ENCODE measurements at regions not wholly inside any gene's neighbourhood (a gene's known extent, or its start where the extent isn't known, plus 50 kb on each side); places are given as distances from the start of the nearest gene placed in this dataset.

DNA sequence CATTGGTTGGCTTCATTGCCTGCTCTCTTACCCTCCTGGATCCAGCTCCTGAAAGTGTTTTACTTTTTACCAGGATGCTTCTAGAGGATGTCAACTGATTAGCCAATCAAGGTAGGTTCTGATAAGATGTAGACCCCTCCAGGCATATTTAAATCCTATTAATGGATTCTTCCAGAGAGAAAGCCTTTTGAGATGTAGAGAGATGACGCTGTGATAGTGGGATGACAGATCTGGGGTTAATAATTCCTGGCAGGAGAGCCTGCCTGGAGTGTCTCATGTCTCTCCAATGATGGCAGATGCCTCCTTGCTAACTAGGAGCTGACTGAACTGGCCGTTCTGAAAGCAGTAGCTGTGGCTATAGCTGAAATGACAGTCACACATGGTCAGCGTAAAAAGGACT lies 116.9 kb upstream of the DTNBP1 start:
- H3K36me3 Mint-ChIP-seq: no peaks in the 10 kb centered on the region
- peaks cover 25% of the 10 kb centered on the region for H3K4me1 Mint-ChIP-seq
- TF ChIP-seq, protein P1, sequence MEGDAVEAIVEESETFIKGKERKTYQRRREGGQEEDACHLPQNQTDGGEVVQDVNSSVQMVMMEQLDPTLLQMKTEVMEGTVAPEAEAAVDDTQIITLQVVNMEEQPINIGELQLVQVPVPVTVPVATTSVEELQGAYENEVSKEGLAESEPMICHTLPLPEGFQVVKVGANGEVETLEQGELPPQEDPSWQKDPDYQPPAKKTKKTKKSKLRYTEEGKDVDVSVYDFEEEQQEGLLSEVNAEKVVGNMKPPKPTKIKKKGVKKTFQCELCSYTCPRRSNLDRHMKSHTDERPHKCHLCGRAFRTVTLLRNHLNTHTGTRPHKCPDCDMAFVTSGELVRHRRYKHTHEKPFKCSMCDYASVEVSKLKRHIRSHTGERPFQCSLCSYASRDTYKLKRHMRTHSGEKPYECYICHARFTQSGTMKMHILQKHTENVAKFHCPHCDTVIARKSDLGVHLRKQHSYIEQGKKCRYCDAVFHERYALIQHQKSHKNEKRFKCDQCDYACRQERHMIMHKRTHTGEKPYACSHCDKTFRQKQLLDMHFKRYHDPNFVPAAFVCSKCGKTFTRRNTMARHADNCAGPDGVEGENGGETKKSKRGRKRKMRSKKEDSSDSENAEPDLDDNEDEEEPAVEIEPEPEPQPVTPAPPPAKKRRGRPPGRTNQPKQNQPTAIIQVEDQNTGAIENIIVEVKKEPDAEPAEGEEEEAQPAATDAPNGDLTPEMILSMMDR (IDR thresholded peaks at IDR 0.05; ENCODE audit: unreplicated experiment): no peak
- DNase-seq (ENCODE audit: low spot score in 2 of 2, unreplicated experiment in 2 of 2): no peak
- H3K4me3 Mint-ChIP-seq: no peak overlapping the region
- H3K27me3 Mint-ChIP-seq (ENCODE audit: low read depth): no peaks in the 10 kb centered on the region
- H3K27ac Mint-ChIP-seq: no peak overlapping the region
- H3K9me3 Mint-ChIP-seq: no peaks in the 10 kb centered on the region

DNA sequence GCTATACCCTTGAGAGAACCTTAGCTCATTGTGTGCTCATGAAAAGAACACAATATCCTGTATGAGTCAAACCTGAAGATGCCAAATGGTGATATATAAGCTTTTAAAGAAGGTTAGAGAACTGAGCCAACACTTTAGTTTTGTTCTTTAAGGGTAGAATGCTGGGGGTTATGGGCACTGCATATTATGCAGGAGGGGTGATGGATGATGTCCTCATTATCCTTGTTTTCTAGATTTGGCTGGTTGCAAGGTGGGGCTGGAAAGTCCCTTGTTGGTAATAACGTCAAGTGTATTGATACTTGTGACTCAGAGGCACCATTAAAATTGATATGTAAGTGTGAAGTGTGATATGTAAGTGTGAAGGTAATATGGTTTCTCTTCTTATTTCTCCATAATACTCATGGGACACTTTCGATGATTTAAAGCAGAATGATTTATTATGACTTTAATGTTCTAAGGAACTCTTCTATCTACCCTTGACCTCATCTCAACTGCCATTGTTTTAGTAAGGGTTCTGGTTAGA lies 113.7 kb upstream of the DTNBP1 start:
- no peak overlapping the region for H3K27ac Mint-ChIP-seq
- H3K9me3 Mint-ChIP-seq: no peaks in the 10 kb centered on the region
- no peaks in the 10 kb centered on the region for H3K36me3 Mint-ChIP-seq
- TF ChIP-seq, protein P1 (IDR thresholded peaks at IDR 0.05; ENCODE audit: unreplicated experiment): no peak
- H3K4me3 Mint-ChIP-seq: no peak overlapping the region
- no peak for DNase-seq (ENCODE audit: low spot score in 2 of 2, unreplicated experiment in 2 of 2)
- no peaks in the 10 kb centered on the region for H3K27me3 Mint-ChIP-seq (ENCODE audit: low read depth)
- peaks cover 21% of the 10 kb centered on the region for H3K4me1 Mint-ChIP-seq

DNA sequence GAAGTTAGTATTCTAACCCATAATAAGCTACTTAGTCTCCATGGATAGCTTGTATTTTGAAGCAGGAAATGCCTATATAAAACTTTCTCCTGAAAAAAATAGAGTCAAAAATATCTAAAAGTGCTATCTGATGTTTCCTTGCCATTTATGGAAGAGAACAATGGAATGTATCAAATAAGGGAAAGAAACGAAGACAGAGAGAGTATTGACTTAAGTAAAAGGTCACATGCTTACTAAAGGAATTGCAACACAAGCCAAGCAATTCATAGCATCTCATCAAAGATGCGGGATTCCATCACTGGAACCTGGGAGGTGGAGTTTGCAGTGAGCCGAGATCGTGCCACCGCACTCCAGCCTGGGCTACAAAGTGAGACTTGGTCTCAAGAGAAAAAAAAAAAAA lies 112.9 kb upstream of the DTNBP1 start:
- DNase-seq (ENCODE audit: low spot score in 2 of 2, unreplicated experiment in 2 of 2): no peak
- Mint-ChIP-seq H3K27me3 (ENCODE audit: low read depth) (no peaks in the 10 kb centered on the region), H3K4me1 (peaks cover 16% of the 10 kb centered on the region), H3K36me3 (no peaks in the 10 kb centered on the region), H3K4me3 (no peak overlapping the region), H3K27ac (no peak overlapping the region), H3K9me3 (no peaks in the 10 kb centered on the region)
- TF ChIP-seq, protein P1 (IDR thresholded peaks at IDR 0.05; ENCODE audit: unreplicated experiment): no peak

DNA sequence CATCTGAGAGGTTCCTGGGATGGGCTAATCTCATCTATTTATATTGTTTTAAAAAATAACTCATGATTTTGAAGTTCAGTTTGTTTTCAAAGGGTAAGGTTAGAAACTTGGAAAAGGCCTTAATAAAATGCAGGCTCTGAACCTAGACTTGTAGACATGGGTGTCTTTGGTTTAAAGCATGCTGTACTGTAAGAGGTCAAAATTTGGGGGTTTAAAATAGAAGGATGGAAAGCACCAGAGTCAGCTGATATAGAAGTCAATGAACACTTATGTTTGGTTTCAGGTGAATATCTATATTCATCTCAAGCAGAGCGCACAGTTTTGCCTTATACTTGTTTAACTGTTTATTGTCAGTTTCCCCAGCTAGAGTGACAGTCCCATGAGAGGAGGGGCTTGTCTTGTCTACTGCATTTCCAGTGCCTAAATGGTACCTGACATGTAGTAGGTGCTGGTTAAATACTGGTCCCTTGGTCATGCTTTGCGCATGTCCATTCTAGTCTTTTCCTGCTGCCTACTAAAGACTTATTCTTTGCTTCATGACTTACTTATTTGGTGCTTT lies 112.3 kb upstream of the DTNBP1 start:
- H3K4me1 Mint-ChIP-seq: peaks cover 16% of the 10 kb centered on the region
- no peaks in the 10 kb centered on the region for H3K27me3 Mint-ChIP-seq (ENCODE audit: low read depth)
- no peak overlapping the region for H3K4me3 Mint-ChIP-seq
- H3K27ac Mint-ChIP-seq: no peak overlapping the region
- no peaks in the 10 kb centered on the region for H3K36me3 Mint-ChIP-seq
- DNase-seq (ENCODE audit: low spot score in 2 of 2, unreplicated experiment in 2 of 2): no peak
- no peaks in the 10 kb centered on the region for H3K9me3 Mint-ChIP-seq
- TF ChIP-seq, protein P1 (IDR thresholded peaks at IDR 0.05; ENCODE audit: unreplicated experiment): no peak

DNA sequence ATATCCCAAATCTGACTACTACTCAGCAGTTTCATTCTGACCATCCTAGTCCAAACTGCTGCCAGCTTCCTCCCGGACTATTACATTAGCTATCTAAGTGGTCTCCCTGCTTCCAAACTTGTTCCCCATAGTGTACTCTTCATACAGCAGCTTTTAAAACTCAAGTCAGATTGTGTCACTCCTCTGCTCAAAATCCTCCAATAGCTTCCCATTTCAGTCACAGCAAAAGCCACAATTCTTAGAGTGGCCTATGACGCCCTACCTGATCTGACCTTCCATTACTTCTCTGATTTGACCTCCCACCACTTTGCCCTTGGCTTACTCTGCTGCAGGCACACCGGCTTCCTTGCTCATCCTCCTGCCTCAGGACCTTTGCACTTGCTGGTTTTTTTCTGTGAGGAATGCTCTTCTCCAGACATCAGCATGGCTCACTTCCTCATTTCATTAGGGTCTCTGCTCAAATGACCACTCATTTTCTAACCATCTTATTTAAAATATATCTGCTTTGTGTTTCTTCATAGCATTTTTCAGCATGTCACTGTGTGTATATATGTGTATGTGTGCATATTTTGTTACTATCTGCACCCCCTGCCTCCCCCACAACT lies 111.1 kb upstream of the DTNBP1 start:
- no peaks in the 10 kb centered on the region for H3K9me3 Mint-ChIP-seq
- peaks cover 16% of the 10 kb centered on the region for H3K4me1 Mint-ChIP-seq
- no peak for DNase-seq (ENCODE audit: low spot score in 2 of 2, unreplicated experiment in 2 of 2)
- H3K27ac Mint-ChIP-seq: no peak overlapping the region
- no peaks in the 10 kb centered on the region for H3K27me3 Mint-ChIP-seq (ENCODE audit: low read depth)
- TF ChIP-seq, protein P1 (IDR thresholded peaks at IDR 0.05; ENCODE audit: unreplicated experiment): no peak
- H3K4me3 Mint-ChIP-seq: no peak overlapping the region
- no peaks in the 10 kb centered on the region for H3K36me3 Mint-ChIP-seq
